CD1c-positive myeloid dendritic cell (primary cell): ENCODE measurements at regions not wholly inside any gene's neighbourhood (a gene's known extent, or its start where the extent isn't known, plus 50 kb on each side); places are given as distances from the start of the nearest gene placed in this dataset.
A peak's percentile ranks its signal among the peaks of the same experiment; 100 is the strongest.

ENCODE experiments used
- DNase-seq: peaks from one replicate; pipeline ENCODE4 v3.0.0-alpha.2; 2016; ENCODE audit errors: extremely low spot score

GRCh38 chr2:55973673-55974072 is 50.1 kb upstream of the EFEMP1 start:
- no peak for DNase-seq

- no peak for DNase-seq
Measured at GRCh38 chr2:55976681-55977080, 53.1 kb upstream of the EFEMP1 start.

GRCh38 chr2:55985406-55985805 is 61.8 kb upstream of the EFEMP1 start:
- DNase-seq: peak; percentile 51

GRCh38 chr2:55986001-55986400 is 62.4 kb upstream of the EFEMP1 start:
- no peak for DNase-seq

GRCh38 chr2:55986700-55987440 is 63.3 kb upstream of the EFEMP1 start:
- DNase-seq: no peak

GRCh38 chr2:55989405-55989804 is 65.8 kb upstream of the EFEMP1 start:
- DNase-seq: no peak

GRCh38 chr2:55992455-55992854 is 68.9 kb upstream of the EFEMP1 start:
- DNase-seq: no peak

- no peak for DNase-seq
Measured at GRCh38 chr2:55993685-55994084, 70.1 kb upstream of the EFEMP1 start.

GRCh38 chr2:55995211-55995610 is 71.6 kb upstream of the EFEMP1 start:
- DNase-seq: no peak

GRCh38 chr2:55995902-55996301 is 72.3 kb upstream of the EFEMP1 start:
- no peak for DNase-seq

- DNase-seq: no peak
Measured at GRCh38 chr2:55999231-55999630, 75.6 kb upstream of the EFEMP1 start.

GRCh38 chr2:55999790-56000189 is 76.2 kb upstream of the EFEMP1 start:
- no peak for DNase-seq

GRCh38 chr2:56001947-56002346 is 78.4 kb upstream of the EFEMP1 start:
- no peak for DNase-seq

GRCh38 chr2:56008661-56009431 is 85.3 kb upstream of the EFEMP1 start:
- no peak for DNase-seq

- DNase-seq: peak; percentile 17
Measured at GRCh38 chr2:56009758-56010458, 86.3 kb upstream of the EFEMP1 start.

- no peak for DNase-seq
Measured at GRCh38 chr2:56011624-56012023, 88.0 kb upstream of the EFEMP1 start.

GRCh38 chr2:56012221-56012765 is 88.7 kb upstream of the EFEMP1 start:
- DNase-seq: no peak

GRCh38 chr2:56013475-56013874 is 89.9 kb upstream of the EFEMP1 start:
- no peak for DNase-seq

- no peak for DNase-seq
Measured at GRCh38 chr2:56014046-56014730, 90.6 kb upstream of the EFEMP1 start.

- no peak for DNase-seq
Measured at GRCh38 chr2:56015711-56016115, 92.1 kb upstream of the EFEMP1 start.

GRCh38 chr2:56017784-56018183 is 94.2 kb upstream of the EFEMP1 start:
- DNase-seq: no peak

GRCh38 chr2:56018267-56018666 is 94.7 kb upstream of the EFEMP1 start:
- no peak for DNase-seq
